HG02870 (cell line): ENCODE measurements at regions not wholly inside any gene's neighbourhood (a gene's known extent, or its start where the extent isn't known, plus 50 kb on each side); places are given as distances from the start of the nearest gene placed in this dataset.
"Not testable (repeated sequence)": the region's sequence is repeated elsewhere in the genome, so short reads cannot be mapped to it uniquely, and the experiment has no call there.

Experiments used
- ATAC-seq: cut with Tn5 transposase; IDR thresholded peaks from one replicate; pipeline ENCODE4 v1.9.1; 2021; ENCODE audit warnings: mild to moderate bottlenecking, moderate library complexity; ENCODE audit not compliant: unreplicated experiment

- ATAC-seq = no peak
Observed at GRCh38 chr6:144896871-144897270, 611.7 kb downstream of the UTRN start.

- no peak for ATAC-seq
Observed at GRCh38 chr6:144897441-144897921, 612.3 kb downstream of the UTRN start.

DNA sequence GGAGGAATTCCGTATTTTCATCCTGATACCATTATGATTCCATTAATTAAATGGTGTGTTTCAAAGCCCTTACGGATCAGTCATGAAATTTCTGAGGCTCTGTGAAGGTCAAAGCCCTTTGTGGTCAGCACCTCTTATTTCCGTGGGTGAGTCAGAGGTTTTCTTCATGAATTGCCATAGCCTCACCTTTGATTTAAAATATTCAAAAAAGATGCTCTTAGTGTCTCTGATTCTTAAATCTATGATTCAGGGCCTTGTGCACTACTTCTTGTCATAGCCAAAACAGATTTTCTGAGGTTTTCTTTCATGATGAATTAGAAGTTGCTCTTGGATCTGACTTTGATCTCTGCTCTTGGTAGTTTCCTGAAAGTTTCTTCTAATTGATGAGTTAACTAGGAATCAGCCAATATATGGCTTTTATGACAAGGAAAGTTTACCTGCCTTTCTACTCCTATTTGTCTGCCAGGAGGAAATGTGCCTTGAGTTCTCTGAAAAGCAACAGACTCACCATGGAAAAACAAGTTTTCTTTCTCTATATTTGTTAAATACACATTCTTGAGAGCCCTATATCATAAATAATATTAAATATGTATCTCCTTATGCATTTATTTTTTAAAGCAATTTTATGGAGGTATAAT lies 613.0 kb downstream of the UTRN start:
- ATAC-seq = no peak

- ATAC-seq = no peak
Observed at GRCh38 chr6:144898741-144899140, 613.6 kb downstream of the UTRN start.

DNA sequence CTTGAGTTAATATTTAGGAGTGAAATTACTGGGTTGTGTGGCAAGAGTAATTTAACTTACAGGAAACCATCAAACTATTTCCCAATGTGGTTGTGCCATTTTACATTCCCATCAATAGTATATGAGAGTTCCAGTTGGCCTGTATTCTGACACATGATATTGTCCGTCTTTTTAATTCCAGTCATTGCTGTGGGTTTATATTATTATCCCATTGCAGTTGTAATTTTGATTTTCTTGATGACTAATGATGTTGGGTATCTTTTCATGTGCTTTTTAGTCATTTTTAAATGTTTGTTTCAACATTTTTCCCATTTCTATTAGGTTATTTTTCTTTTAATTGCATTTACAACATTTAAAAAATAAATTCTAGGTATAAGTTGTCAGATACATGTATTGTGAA lies 614.0 kb downstream of the UTRN start:
- no peak for ATAC-seq

DNA sequence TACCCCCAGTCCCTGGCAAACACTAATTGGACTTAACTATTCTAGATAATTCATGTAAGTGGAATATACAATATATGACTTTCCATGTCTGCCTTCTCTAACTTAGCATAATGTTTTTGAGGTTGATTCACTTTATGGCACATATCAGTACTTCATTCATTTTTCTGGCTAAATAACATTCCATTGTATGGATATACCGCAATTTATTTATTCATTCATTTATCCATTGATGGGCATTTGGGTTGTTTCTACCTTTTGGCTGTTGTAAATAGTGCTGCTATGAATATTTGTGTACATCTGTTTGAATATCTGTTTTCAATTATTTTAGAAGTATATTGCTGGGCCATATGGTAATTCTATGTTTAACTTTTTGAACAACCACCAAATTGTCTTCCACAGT lies 616.3 kb downstream of the UTRN start:
- no peak for ATAC-seq

DNA sequence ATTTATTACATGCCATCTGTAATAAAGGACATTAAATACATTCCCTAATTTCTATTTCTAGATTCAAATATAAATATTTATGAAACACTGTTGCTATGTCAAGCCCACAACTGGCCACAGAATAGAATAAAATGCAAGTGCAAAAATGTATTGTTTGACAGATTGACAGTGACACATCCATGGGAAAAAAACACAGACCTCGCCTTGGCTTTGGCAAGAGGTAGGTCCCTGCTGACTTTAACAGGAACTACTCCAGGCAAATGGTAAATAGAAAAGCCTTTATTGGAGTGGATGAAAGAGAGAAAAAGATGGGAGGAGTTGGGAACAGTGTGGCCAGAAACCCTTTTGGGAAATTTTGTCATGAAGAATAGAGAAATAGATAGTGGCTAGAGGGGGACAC lies 622.9 kb downstream of the UTRN start:
- ATAC-seq = no peak

- no peak for ATAC-seq
Observed at GRCh38 chr6:144909753-144910285, 624.7 kb downstream of the UTRN start.

DNA sequence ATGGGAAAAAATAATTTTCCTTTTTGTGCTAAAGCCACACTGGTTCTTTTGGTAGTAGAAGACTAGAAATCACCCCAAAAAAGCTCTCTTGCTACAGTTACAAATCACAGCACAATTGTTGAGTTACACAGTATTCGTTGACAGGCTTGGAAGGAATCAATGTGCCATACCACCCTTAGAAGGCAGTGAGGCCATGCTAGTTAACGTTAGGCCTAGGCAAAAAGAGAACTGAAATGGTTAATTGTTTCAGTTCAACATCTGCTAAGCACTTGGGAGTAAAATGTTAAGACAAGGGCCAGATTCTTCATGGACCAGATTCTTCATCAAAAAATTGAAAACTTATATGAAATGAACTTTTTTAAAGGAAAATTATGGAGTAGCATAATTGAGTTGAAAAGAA lies 626.2 kb downstream of the UTRN start:
- peak; percentile 51 for ATAC-seq

GRCh38 chr6:144912474-144912873 lies 627.3 kb downstream of the UTRN start:
- no peak for ATAC-seq

GRCh38 chr6:144918073-144918472 lies 632.9 kb downstream of the UTRN start:
- no peak for ATAC-seq

DNA sequence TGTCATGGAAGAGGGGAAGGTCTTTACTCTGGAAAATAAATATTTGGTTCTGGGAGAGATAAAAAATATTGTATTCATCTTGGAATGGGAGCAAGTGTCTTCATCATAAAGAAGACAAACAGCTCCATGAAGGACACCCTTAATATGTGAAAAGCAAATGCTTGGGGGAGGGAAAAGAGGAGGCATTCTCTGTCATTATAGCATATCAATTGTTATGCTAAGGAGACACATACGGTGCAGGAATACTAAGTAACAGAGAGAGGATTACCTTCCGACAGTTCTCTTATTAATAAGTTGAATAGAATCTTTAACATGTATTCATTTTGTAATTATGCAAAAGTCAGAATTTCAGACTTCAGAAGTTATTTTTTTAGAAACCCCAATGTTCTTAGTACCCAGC lies 634.4 kb downstream of the UTRN start:
- ATAC-seq = no peak

- ATAC-seq = no peak
Observed at GRCh38 chr6:144920391-144920961, 635.3 kb downstream of the UTRN start.

- ATAC-seq = no peak
Observed at GRCh38 chr6:144921206-144921975, 636.3 kb downstream of the UTRN start.

- ATAC-seq = no peak
Observed at GRCh38 chr6:144922120-144922722, 637.1 kb downstream of the UTRN start.

DNA sequence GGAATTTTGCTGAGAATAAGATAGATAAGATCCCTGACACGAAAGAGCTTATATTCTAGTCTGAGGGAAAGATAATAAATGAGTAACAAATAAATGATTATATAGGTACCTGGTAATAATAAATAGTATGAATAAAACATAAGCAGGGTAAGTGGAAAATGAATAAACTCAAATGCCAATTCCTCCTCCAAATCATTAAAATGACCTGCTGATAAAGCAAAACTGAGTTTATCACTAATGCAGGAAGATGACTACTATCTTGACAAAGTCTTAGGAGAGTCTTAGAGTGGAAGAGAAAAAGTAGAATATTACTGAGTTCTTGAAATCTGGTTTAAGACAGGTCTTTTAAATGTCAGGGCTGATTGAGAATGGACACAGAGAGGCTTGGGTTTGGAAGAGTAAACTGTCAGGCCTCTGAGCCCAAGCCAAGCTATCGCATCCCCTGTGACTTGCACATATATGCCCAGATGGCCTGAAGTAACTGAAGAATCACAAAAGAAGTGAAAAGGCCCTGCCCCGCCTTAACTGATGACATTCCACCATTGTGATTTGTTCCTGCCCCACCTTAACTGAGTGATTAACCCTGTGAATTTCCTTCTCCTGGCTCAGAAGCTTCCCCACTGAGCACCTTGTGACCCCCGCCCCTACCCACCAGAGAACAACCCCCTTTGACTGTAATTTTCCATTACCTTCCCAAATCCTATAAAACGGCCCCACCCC lies 637.8 kb downstream of the UTRN start:
- not testable (repeated sequence) for ATAC-seq

DNA sequence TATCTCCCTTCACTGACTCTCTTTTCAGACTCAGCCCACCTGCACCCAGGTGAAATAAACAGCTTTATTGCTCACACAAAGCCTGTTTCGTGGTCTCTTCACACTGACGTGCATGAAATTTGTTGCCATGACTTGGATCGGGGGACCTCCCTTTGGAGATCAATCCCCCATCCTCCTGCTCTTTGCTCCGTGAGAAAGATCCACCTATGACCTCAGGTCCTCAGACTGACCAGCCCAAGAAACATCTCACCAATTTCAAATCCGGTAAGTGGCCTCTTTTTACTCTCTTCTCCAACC lies 638.3 kb downstream of the UTRN start:
- not testable (repeated sequence) for ATAC-seq

- no peak for ATAC-seq
Observed at GRCh38 chr6:144928847-144929246, 643.7 kb downstream of the UTRN start.

- ATAC-seq = no peak
Observed at GRCh38 chr6:144929262-144929661, 644.1 kb downstream of the UTRN start.

DNA sequence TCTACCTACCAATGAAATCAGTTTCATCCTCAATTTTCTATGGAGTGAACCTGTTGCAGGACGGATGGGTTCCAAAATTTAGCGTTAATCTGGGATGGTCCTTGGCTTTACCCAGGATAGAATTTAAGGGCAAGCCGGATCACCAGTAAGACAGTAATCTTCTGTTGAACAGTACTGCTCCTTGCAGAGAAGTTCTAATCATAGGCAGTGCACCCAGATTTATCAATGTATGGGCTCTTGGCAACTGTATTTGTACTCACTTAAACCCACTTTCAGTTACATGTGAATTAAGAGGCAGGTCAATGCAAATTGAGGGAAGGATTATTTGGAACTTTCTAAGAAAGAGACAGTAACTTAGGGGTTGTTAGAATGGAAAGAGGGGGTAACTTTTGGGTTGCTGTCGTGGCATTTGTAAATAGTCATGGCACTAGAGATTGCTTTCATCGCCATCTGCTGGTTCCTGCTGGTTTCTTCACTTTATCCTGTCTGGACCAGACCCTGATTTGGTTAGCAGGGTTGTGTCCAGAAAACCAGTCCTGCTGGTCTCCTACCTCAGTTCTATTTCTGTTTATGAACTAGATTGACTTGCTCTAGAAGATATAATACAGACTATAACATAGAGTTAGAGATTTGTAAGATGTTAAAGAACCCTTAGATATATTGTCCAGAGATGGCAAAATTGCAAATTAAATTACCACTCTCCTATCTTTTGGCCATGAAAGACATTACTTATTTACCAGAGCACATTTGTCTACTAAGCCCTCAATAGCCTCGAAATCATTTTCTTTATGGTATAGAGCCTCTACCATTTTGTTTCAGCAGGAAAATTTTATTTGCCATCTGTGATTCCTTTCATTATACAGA lies 646.3 kb downstream of the UTRN start:
- ATAC-seq = peak; percentile 71
